ENCODE measurements at regions not wholly inside any gene's neighbourhood (a gene's known extent, or its start where the extent isn't known, plus 50 kb on each side); places are given as distances from the start of the nearest gene placed in this dataset.

DNA sequence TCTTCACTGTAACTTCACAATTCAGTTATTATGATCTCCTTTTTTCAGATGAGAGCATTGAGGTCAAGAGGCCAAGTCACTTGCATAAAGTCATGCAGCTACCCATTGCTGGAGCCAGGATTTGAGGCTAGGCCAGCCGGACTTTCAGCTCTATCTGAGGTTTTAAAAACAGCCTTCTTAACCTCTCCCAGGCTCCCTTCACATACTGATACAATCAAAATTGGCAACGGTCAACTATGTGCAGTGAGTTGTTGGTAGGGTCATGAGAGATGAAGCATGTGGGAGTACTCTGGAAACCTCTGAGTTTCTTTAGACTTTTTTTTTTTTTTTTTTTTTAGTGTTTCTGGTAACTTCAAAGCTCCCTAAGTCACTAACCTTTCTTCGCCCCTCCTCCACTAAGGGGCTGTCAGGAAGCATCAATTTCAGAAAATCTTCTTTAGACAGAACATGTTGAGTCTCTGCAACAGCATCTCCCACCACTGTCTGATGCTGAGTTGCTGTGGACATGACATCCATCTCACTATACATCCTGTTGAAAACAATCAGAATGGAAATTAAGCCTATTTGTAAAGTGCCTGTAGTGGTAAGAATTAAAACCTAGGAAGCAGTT is 201.8 kb downstream of the SIPA1L2 start:
- Histone ChIP-seq H2AFZ (ENCODE audit: low read length) (no peak overlapping the region), H3F3A (ENCODE audit: insufficient read depth, low read length) (no peaks in the 10 kb centered on the region), H3K9me3 (replicated peaks; ENCODE audit: insufficient read depth, low read length) (no peaks in the 10 kb centered on the region), H3K4me1 (ENCODE audit: low read length) (no peaks in the 10 kb centered on the region), H3K9ac (ENCODE audit: low read length) (no peak overlapping the region), H4K20me1 (ENCODE audit: insufficient read depth, low read length) (no peaks in the 10 kb centered on the region), H3K4me3 (ENCODE audit: low read length) (no peak overlapping the region), H3K4me2 (ENCODE audit: low read depth, low read length) (no peak overlapping the region), H3K79me2 (ENCODE audit: low read length) (no peaks in the 10 kb centered on the region), H3K9me2 (replicated peaks; ENCODE audit: insufficient read depth, low read length) (no peaks in the 10 kb centered on the region), H3K36me3 (replicated peaks; ENCODE audit: insufficient read depth, low read length) (no peaks in the 10 kb centered on the region), H3K27ac (ENCODE audit: low read length) (no peak overlapping the region), H3K27me3 (replicated peaks; ENCODE audit: insufficient read depth, low read length) (no peaks in the 10 kb centered on the region)
- DNase-seq = no peak
- TF ChIP-seq, protein P1, sequence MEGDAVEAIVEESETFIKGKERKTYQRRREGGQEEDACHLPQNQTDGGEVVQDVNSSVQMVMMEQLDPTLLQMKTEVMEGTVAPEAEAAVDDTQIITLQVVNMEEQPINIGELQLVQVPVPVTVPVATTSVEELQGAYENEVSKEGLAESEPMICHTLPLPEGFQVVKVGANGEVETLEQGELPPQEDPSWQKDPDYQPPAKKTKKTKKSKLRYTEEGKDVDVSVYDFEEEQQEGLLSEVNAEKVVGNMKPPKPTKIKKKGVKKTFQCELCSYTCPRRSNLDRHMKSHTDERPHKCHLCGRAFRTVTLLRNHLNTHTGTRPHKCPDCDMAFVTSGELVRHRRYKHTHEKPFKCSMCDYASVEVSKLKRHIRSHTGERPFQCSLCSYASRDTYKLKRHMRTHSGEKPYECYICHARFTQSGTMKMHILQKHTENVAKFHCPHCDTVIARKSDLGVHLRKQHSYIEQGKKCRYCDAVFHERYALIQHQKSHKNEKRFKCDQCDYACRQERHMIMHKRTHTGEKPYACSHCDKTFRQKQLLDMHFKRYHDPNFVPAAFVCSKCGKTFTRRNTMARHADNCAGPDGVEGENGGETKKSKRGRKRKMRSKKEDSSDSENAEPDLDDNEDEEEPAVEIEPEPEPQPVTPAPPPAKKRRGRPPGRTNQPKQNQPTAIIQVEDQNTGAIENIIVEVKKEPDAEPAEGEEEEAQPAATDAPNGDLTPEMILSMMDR (IDR thresholded peaks at IDR 0.05; ENCODE audit: low read length) = no peak
- TF ChIP-seq EZH2phosphoT487 (IDR thresholded peaks at IDR 0.05; ENCODE audit: low read length) = no peak
- TF ChIP-seq EZH2 (optimal IDR thresholded peaks at IDR 0.05; ENCODE audit: low read depth, low read length) = no peak

DNA sequence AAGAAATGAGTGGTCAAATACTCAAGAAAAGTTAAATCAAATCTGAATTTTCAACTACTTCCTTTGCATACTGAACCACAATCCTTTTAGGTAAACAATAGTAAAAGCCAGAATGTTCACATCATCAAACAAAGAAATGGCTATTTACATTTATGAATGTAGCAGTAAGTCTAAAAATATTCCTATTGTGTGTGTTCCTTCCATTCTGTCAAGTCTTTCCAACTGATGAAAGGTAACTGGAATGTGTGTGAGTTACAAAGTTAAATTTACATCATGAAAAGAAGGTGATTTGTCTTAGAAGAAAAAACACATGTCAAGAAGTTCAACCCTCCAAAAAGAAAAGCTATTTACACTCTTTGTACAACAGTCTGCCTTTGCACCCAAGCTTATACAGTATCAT is 203.1 kb downstream of the SIPA1L2 start:
- no peak for TF ChIP-seq EZH2 (optimal IDR thresholded peaks at IDR 0.05; ENCODE audit: low read depth, low read length)
- TF ChIP-seq, protein P1 (IDR thresholded peaks at IDR 0.05; ENCODE audit: low read length) = no peak
- TF ChIP-seq EZH2phosphoT487 (IDR thresholded peaks at IDR 0.05; ENCODE audit: low read length) = no peak
- no peak overlapping the region for H3K4me3 ChIP-seq (ENCODE audit: low read length)
- no peak overlapping the region for H3K9ac ChIP-seq (ENCODE audit: low read length)
- H3K9me2 ChIP-seq (replicated peaks; ENCODE audit: insufficient read depth, low read length) = no peaks in the 10 kb centered on the region
- no peaks in the 10 kb centered on the region for H3K27me3 ChIP-seq (replicated peaks; ENCODE audit: insufficient read depth, low read length)
- no peak overlapping the region for H2AFZ ChIP-seq (ENCODE audit: low read length)
- H3F3A ChIP-seq (ENCODE audit: insufficient read depth, low read length) = no peaks in the 10 kb centered on the region
- H3K4me1 ChIP-seq (ENCODE audit: low read length) = no peaks in the 10 kb centered on the region
- DNase-seq = no peak
- no peaks in the 10 kb centered on the region for H3K36me3 ChIP-seq (replicated peaks; ENCODE audit: insufficient read depth, low read length)
- no peaks in the 10 kb centered on the region for H4K20me1 ChIP-seq (ENCODE audit: insufficient read depth, low read length)
- H3K4me2 ChIP-seq (ENCODE audit: low read depth, low read length) = no peak overlapping the region
- no peaks in the 10 kb centered on the region for H3K9me3 ChIP-seq (replicated peaks; ENCODE audit: insufficient read depth, low read length)
- no peaks in the 10 kb centered on the region for H3K79me2 ChIP-seq (ENCODE audit: low read length)
- H3K27ac ChIP-seq (ENCODE audit: low read length) = no peak overlapping the region

DNA sequence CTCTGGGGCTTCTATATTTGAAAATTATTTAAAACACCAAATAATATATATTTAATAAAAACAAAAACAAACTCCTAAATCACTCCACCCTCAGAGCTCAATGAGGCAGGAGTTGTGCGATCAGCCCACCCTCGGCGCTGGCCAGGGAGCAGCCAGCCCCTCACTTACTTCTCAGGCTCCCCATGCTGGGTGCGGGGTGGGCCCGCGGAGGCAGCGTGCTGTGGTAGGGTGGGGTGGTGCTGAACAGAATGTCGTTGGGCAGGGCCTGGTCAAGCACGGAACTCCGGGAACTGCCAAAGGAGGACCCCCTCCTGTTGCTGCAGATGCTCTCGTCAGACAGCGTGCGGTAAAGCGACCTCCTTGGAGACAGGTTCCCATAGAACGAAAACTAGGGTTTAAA is 204.5 kb downstream of the SIPA1L2 start:
- Histone ChIP-seq H3K4me1 (ENCODE audit: low read length) (no peaks in the 10 kb centered on the region), H3K9ac (ENCODE audit: low read length) (no peak overlapping the region), H2AFZ (ENCODE audit: low read length) (no peak overlapping the region), H3K36me3 (replicated peaks; ENCODE audit: insufficient read depth, low read length) (no peaks in the 10 kb centered on the region), H3K4me3 (ENCODE audit: low read length) (no peak overlapping the region), H4K20me1 (ENCODE audit: insufficient read depth, low read length) (no peaks in the 10 kb centered on the region), H3K27ac (ENCODE audit: low read length) (no peak overlapping the region), H3K27me3 (replicated peaks; ENCODE audit: insufficient read depth, low read length) (no peaks in the 10 kb centered on the region), H3K9me3 (replicated peaks; ENCODE audit: insufficient read depth, low read length) (no peaks in the 10 kb centered on the region), H3K4me2 (ENCODE audit: low read depth, low read length) (no peak overlapping the region), H3K79me2 (ENCODE audit: low read length) (no peaks in the 10 kb centered on the region), H3F3A (ENCODE audit: insufficient read depth, low read length) (no peaks in the 10 kb centered on the region), H3K9me2 (replicated peaks; ENCODE audit: insufficient read depth, low read length) (no peaks in the 10 kb centered on the region)
- TF ChIP-seq EZH2 (optimal IDR thresholded peaks at IDR 0.05; ENCODE audit: low read depth, low read length) (no peak), EZH2phosphoT487 (IDR thresholded peaks at IDR 0.05; ENCODE audit: low read length) (no peak)
- TF ChIP-seq, protein P1 (IDR thresholded peaks at IDR 0.05; ENCODE audit: low read length) = no peak
- no peak for DNase-seq
